K562 (cell line): ENCODE measurements at regions not wholly inside any gene's neighbourhood (a gene's known extent, or its start where the extent isn't known, plus 50 kb on each side); places are given as distances from the start of the nearest gene placed in this dataset.

ENCODE experiments used
- ATAC-seq: fragments of 200-7000 bp; cut with Tn5 transposase; 3 replicates; pipeline ENCODE4 v1.9.1; 2020; ENCODE audit warnings: moderate library complexity
- BruUV-seq: library from RNA; stranded (reverse); fragments of 400-500 nt; replicated peaks from 2 replicates; lab custom pipeline; 2021; lab: Mats Ljungman, UMichigan
- CTCF ChIA-PET: fragments of 300-600 bp; formaldehyde crosslinking; extraction: SDS; loops from one replicate; lab custom pipeline; 2021; ENCODE audit warnings: low intra/inter-chr PET ratio; lab: Yijun Ruan, JAX
- POLR2A ChIA-PET: fragments of 300-600, 350-650 bp; sonication (Branson Sonifier 250); formaldehyde crosslinking; extraction: SDS; loops from one replicate; lab custom pipeline; 2021; ENCODE audit warnings: antibody characterized with exemption, inconsistent platforms; lab: Yijun Ruan, JAX
- DNase-seq, 4 experiments: peaks; one replicate each; pipeline versions ENCODE4 v3.0.0 to v3.0.0-alpha.2; 2011 to 2018; ENCODE audit warnings: low spot score in 3 of 4, mixed read lengths in 3 of 4; ENCODE audit errors: extremely low read depth in 1 of 4
- FAIRE-seq: peaks from 2 replicates; lab custom pipeline; 2011; peaks lifted over from hg19 to GRCh38; lab: Jason Lieb, UNC
- H2AFZ ChIP-seq: 2 replicates; pipeline ENCODE4 v1.6.0; 2011; ENCODE audit warnings: low read depth, low read length, control low read depth, inconsistent platforms
- H3K27ac ChIP-seq: fragments of 200-600 bp; 3 replicates; pipeline ENCODE4 v1.8.0; 2011; ENCODE audit warnings: low read depth, mild to moderate bottlenecking, control low read depth, inconsistent platforms, low read length, moderate library complexity, mixed read lengths; ENCODE audit errors: extremely low read depth
- H3K27me3 ChIP-seq, 2 experiments: fragments of 300-600 bp in 1 of 2; 2 replicates in 1 of 2; 3 replicates in 1 of 2; pipeline versions ENCODE4 v1.6.0 to v1.8.0; 2011; ENCODE audit warnings: inconsistent platforms in 2 of 2, low read length in 2 of 2, mild to moderate bottlenecking in 1 of 2, mixed read lengths in 1 of 2, moderate library complexity in 1 of 2; ENCODE audit not compliant: control insufficient read depth in 2 of 2, insufficient read depth in 2 of 2
- H3K36me3 ChIP-seq: fragments of 300-600 bp; 3 replicates; pipeline ENCODE4 v1.8.0; 2011; ENCODE audit warnings: mild to moderate bottlenecking, low read length, inconsistent platforms; ENCODE audit not compliant: control insufficient read depth, insufficient read depth
- H3K4me1 ChIP-seq, 2 experiments: fragments of 200-600 bp in 1 of 2; replicated peaks in 1 of 2; 2 replicates in 1 of 2; 3 replicates in 1 of 2; pipeline versions ENCODE4 v1.5.1 to v1.8.0; 2011; ENCODE audit warnings: inconsistent platforms in 2 of 2, low read length in 2 of 2, mild to moderate bottlenecking in 1 of 2, mixed read lengths in 1 of 2, moderate library complexity in 1 of 2; ENCODE audit not compliant: control insufficient read depth in 2 of 2, insufficient read depth in 2 of 2
- H3K4me2 ChIP-seq: 2 replicates; pipeline ENCODE4 v1.6.1; 2011; ENCODE audit warnings: low read length, control low read depth, inconsistent platforms, mixed read lengths; ENCODE audit not compliant: insufficient read depth
- H3K4me3 ChIP-seq: fragments of 200-600 bp; sonication (generic), shearing (Covaris generic); 2 replicates; pipeline ENCODE4 v1.5.1; 2016; ENCODE audit warnings: control low read depth, inconsistent platforms
- H3K79me2 ChIP-seq: fragments of 200-600 bp; 3 replicates; pipeline ENCODE4 v1.8.0; 2011; ENCODE audit warnings: low read length, inconsistent platforms; ENCODE audit not compliant: control insufficient read depth, insufficient read depth
- H3K9ac ChIP-seq, 2 experiments: 2 replicates each; pipeline versions ENCODE4 v1.6.0 to v1.6.1; 2011; ENCODE audit warnings: low read depth in 2 of 2, low read length in 2 of 2, control low read depth in 1 of 2, inconsistent platforms in 1 of 2, mild to moderate bottlenecking in 1 of 2, mixed read lengths in 1 of 2; ENCODE audit not compliant: insufficient read depth in 1 of 2
- H3K9me1 ChIP-seq: one replicate; pipeline ENCODE4 v1.6.0; 2011; ENCODE audit warnings: inconsistent platforms, mild to moderate bottlenecking, low read length, moderate library complexity; ENCODE audit not compliant: control insufficient read depth, insufficient read depth
- H3K9me3 ChIP-seq: replicated peaks from 2 replicates; pipeline ENCODE4 v1.5.1; 2011; ENCODE audit warnings: low read depth, low read length, inconsistent platforms; ENCODE audit not compliant: control insufficient read depth, insufficient read depth
- H4K20me1 ChIP-seq: replicated peaks from 2 replicates; pipeline ENCODE4 v1.6.1; 2011; ENCODE audit warnings: low read length, inconsistent platforms, mixed read lengths; ENCODE audit not compliant: control insufficient read depth, insufficient read depth
- ARHGAP35 ChIP-seq: fragments of 450-650 bp; IDR thresholded peaks from 2 replicates; pipeline ENCODE4 v1.6.1; 2018; ENCODE audit not compliant: partially characterized antibody
- CHD1 ChIP-seq: fragments of 200-600 bp; sonication (generic); IDR thresholded peaks from one replicate; pipeline ENCODE4 v1.6.1; 2012; ENCODE audit warnings: mild to moderate bottlenecking, moderate library complexity, low read length, inconsistent platforms
- CREM ChIP-seq: IDR thresholded peaks from 2 replicates; pipeline ENCODE4 v1.6.1; 2014; ENCODE audit warnings: antibody characterized with exemption, low read depth
- FOS ChIP-seq: IDR thresholded peaks from 3 replicates; pipeline ENCODE4 v1.6.1; 2011; ENCODE audit not compliant: insufficient read length; ENCODE audit errors: extremely low read depth
- SP1 ChIP-seq: sonication (generic); formaldehyde crosslinking; IDR thresholded peaks from 2 replicates; pipeline ENCODE4 v1.8.1; 2022; ENCODE audit warnings: mild to moderate bottlenecking, missing genetic modification reagents
- ZNF717 ChIP-seq: fragments of 250-450 bp; sonication (Bioruptor Pico); IDR thresholded peaks from 2 replicates; pipeline ENCODE4 v1.5.0; 2021
- ZNF780A ChIP-seq: fragments of 250-450 bp; sonication (Bioruptor Pico); IDR thresholded peaks from 2 replicates; pipeline ENCODE4 v1.5.0; 2021; ENCODE audit warnings: mild to moderate bottlenecking
- WGBS: fragments of 100-300 bp; shearing (Covaris generic); methylation state at CpG from one replicate; pipeline ENCODE4 v1.1.6; 2016; ENCODE audit warnings: low coverage, mixed read lengths; ENCODE audit not compliant: insufficient coverage; ENCODE audit errors: missing lambda C conversion rate; 5-methylcytosine and 5-hydroxymethylcytosine counted together
- in situ Hi-C: fragments of 300-500 bp; cut with MboI; formaldehyde crosslinking; loops from 4 replicates; pipeline ENCODE4 v1.15.0; 2018; ENCODE audit warnings: inconsistent platforms, mixed read lengths
- intact Hi-C: fragments of 100-400 bp; cut with micrococcal nuclease; formaldehyde crosslinking; loops from 2 replicates; pipeline ENCODE4 v1.14.2; 2022
- TF ChIP-seq, protein P1 (sequence below), 3 experiments: IDR thresholded peaks in 2 of 3; conservative IDR thresholded peaks in 1 of 3; 2 replicates each; pipeline ENCODE4 v1.5.1; 2011 to 2012; ENCODE audit warnings: low read length in 3 of 3, mild to moderate bottlenecking in 3 of 3, control low read depth in 2 of 3, improper control_type of control experiment in 1 of 3, inconsistent platforms in 1 of 3, low read depth in 1 of 3, mixed read lengths in 1 of 3, moderate library complexity in 1 of 3; ENCODE audit not compliant: insufficient read depth in 2 of 3
- TF ChIP-seq, protein P2 (sequence below): fragments of 450-650 bp; IDR thresholded peaks from 2 replicates; pipeline ENCODE4 v1.6.1; 2016; ENCODE audit warnings: mild to moderate bottlenecking, moderate library complexity

- TF ChIP-seq CHD1 (no peak), FOS (no peak), SP1 (CRISPR knock-in tag) (no peak)
- TF ChIP-seq, protein P1, sequence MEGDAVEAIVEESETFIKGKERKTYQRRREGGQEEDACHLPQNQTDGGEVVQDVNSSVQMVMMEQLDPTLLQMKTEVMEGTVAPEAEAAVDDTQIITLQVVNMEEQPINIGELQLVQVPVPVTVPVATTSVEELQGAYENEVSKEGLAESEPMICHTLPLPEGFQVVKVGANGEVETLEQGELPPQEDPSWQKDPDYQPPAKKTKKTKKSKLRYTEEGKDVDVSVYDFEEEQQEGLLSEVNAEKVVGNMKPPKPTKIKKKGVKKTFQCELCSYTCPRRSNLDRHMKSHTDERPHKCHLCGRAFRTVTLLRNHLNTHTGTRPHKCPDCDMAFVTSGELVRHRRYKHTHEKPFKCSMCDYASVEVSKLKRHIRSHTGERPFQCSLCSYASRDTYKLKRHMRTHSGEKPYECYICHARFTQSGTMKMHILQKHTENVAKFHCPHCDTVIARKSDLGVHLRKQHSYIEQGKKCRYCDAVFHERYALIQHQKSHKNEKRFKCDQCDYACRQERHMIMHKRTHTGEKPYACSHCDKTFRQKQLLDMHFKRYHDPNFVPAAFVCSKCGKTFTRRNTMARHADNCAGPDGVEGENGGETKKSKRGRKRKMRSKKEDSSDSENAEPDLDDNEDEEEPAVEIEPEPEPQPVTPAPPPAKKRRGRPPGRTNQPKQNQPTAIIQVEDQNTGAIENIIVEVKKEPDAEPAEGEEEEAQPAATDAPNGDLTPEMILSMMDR (IDR thresholded peaks at IDR 0.05 in 2 of 3, conservative IDR thresholded peaks at IDR 0.05 in 1 of 3; ENCODE audit: insufficient read depth in 2 of 3, low read depth in 1 of 3, low read length in 3 of 3) = peak in 2 of 3 experiments; percentile 25 to 55; a peak in 2 of 6 replicates
Observed at GRCh38 chr5:91641730-91642350, 258.7 kb upstream of the ARRDC3 start (continued).

- no peak overlapping the region for H3K27ac ChIP-seq
- POLR2A ChIA-PET = no interaction called here
- no peak for DNase-seq
- no TSS peak for BruUV-seq
- H3K9ac ChIP-seq = no peak overlapping the region
- no peaks in the 10 kb centered on the region for H3K27me3 ChIP-seq
- H3K4me3 ChIP-seq = no peak overlapping the region
- in situ Hi-C loops = no loop called here
- no peaks in the 10 kb centered on the region for H3K9me1 ChIP-seq
- no peak overlapping the region for H2AFZ ChIP-seq
- CTCF ChIA-PET = no interaction called here
- H3K79me2 ChIP-seq = no peaks in the 10 kb centered on the region
- H3K36me3 ChIP-seq = no peaks in the 10 kb centered on the region
- no peak overlapping the region for H3K4me2 ChIP-seq
- ATAC-seq = no peak
- WGBS = 0% methylated on average over 3 of the region's 3 CpGs
- no peaks in the 10 kb centered on the region for H3K9me3 ChIP-seq
- intact Hi-C loops = no loop called here
- no peak for FAIRE-seq
- no peaks in the 10 kb centered on the region for H4K20me1 ChIP-seq
- H3K4me1 ChIP-seq = no peaks in the 10 kb centered on the region
- TF ChIP-seq ARHGAP35 = no peak
- no peak for TF ChIP-seq ZNF717 (CRISPR knock-in tag)
- TF ChIP-seq ZNF780A (CRISPR knock-in tag) = no peak
- no peak for TF ChIP-seq CREM
- TF ChIP-seq, protein P2, sequence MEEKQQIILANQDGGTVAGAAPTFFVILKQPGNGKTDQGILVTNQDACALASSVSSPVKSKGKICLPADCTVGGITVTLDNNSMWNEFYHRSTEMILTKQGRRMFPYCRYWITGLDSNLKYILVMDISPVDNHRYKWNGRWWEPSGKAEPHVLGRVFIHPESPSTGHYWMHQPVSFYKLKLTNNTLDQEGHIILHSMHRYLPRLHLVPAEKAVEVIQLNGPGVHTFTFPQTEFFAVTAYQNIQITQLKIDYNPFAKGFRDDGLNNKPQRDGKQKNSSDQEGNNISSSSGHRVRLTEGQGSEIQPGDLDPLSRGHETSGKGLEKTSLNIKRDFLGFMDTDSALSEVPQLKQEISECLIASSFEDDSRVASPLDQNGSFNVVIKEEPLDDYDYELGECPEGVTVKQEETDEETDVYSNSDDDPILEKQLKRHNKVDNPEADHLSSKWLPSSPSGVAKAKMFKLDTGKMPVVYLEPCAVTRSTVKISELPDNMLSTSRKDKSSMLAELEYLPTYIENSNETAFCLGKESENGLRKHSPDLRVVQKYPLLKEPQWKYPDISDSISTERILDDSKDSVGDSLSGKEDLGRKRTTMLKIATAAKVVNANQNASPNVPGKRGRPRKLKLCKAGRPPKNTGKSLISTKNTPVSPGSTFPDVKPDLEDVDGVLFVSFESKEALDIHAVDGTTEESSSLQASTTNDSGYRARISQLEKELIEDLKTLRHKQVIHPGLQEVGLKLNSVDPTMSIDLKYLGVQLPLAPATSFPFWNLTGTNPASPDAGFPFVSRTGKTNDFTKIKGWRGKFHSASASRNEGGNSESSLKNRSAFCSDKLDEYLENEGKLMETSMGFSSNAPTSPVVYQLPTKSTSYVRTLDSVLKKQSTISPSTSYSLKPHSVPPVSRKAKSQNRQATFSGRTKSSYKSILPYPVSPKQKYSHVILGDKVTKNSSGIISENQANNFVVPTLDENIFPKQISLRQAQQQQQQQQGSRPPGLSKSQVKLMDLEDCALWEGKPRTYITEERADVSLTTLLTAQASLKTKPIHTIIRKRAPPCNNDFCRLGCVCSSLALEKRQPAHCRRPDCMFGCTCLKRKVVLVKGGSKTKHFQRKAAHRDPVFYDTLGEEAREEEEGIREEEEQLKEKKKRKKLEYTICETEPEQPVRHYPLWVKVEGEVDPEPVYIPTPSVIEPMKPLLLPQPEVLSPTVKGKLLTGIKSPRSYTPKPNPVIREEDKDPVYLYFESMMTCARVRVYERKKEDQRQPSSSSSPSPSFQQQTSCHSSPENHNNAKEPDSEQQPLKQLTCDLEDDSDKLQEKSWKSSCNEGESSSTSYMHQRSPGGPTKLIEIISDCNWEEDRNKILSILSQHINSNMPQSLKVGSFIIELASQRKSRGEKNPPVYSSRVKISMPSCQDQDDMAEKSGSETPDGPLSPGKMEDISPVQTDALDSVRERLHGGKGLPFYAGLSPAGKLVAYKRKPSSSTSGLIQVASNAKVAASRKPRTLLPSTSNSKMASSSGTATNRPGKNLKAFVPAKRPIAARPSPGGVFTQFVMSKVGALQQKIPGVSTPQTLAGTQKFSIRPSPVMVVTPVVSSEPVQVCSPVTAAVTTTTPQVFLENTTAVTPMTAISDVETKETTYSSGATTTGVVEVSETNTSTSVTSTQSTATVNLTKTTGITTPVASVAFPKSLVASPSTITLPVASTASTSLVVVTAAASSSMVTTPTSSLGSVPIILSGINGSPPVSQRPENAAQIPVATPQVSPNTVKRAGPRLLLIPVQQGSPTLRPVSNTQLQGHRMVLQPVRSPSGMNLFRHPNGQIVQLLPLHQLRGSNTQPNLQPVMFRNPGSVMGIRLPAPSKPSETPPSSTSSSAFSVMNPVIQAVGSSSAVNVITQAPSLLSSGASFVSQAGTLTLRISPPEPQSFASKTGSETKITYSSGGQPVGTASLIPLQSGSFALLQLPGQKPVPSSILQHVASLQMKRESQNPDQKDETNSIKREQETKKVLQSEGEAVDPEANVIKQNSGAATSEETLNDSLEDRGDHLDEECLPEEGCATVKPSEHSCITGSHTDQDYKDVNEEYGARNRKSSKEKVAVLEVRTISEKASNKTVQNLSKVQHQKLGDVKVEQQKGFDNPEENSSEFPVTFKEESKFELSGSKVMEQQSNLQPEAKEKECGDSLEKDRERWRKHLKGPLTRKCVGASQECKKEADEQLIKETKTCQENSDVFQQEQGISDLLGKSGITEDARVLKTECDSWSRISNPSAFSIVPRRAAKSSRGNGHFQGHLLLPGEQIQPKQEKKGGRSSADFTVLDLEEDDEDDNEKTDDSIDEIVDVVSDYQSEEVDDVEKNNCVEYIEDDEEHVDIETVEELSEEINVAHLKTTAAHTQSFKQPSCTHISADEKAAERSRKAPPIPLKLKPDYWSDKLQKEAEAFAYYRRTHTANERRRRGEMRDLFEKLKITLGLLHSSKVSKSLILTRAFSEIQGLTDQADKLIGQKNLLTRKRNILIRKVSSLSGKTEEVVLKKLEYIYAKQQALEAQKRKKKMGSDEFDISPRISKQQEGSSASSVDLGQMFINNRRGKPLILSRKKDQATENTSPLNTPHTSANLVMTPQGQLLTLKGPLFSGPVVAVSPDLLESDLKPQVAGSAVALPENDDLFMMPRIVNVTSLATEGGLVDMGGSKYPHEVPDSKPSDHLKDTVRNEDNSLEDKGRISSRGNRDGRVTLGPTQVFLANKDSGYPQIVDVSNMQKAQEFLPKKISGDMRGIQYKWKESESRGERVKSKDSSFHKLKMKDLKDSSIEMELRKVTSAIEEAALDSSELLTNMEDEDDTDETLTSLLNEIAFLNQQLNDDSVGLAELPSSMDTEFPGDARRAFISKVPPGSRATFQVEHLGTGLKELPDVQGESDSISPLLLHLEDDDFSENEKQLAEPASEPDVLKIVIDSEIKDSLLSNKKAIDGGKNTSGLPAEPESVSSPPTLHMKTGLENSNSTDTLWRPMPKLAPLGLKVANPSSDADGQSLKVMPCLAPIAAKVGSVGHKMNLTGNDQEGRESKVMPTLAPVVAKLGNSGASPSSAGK = no peak
Observed at GRCh38 chr5:91639744-91640143, 256.6 kb upstream of the ARRDC3 start.
